ENCODE measurements at regions not wholly inside any gene's neighbourhood (a gene's known extent, or its start where the extent isn't known, plus 50 kb on each side); places are given as distances from the start of the nearest gene placed in this dataset.

GRCh38 chr15:47959617-47960413 lies 161.0 kb upstream of the SLC24A5 start:
- no peak for TF ChIP-seq CTCF (IDR thresholded peaks at IDR 0.05)
- no peak for TF ChIP-seq POLR2A (IDR thresholded peaks at IDR 0.05)
